ENCODE measurements at regions not wholly inside any gene's neighbourhood (a gene's known extent, or its start where the extent isn't known, plus 50 kb on each side); places are given as distances from the start of the nearest gene placed in this dataset.
"Not testable (repeated sequence)": the region's sequence is repeated elsewhere in the genome, so short reads cannot be mapped to it uniquely, and the experiment has no call there.

DNA sequence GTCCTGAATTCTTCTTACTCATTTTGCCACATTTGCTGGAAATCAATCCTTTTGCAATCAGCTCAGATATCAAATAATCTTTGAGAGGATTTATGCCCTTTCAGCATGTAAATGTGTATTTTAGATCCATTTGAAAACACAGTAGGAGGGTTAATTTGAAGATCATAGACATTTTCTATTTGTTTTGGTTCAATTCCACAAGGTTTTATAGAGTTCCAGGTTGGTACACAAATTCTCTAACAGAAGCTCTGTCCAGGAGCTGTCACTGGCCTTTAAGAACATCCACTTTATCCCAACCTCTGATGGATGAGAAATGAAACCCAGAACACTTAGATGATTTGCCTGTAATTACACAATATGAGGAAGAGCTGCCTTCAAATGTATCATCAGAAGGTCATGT is 157.3 kb upstream of the CHAC2 start:
- no peak overlapping the region for H3K27ac ChIP-seq
- H3K36me3 ChIP-seq, result no peaks in the 10 kb centered on the region
- H3K4me3 ChIP-seq, result no peak overlapping the region
- no peaks in the 10 kb centered on the region for H3K9me3 ChIP-seq
- no peaks in the 10 kb centered on the region for H3K27me3 ChIP-seq
- TF ChIP-seq, protein P1, sequence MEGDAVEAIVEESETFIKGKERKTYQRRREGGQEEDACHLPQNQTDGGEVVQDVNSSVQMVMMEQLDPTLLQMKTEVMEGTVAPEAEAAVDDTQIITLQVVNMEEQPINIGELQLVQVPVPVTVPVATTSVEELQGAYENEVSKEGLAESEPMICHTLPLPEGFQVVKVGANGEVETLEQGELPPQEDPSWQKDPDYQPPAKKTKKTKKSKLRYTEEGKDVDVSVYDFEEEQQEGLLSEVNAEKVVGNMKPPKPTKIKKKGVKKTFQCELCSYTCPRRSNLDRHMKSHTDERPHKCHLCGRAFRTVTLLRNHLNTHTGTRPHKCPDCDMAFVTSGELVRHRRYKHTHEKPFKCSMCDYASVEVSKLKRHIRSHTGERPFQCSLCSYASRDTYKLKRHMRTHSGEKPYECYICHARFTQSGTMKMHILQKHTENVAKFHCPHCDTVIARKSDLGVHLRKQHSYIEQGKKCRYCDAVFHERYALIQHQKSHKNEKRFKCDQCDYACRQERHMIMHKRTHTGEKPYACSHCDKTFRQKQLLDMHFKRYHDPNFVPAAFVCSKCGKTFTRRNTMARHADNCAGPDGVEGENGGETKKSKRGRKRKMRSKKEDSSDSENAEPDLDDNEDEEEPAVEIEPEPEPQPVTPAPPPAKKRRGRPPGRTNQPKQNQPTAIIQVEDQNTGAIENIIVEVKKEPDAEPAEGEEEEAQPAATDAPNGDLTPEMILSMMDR (IDR thresholded peaks at IDR 0.05), result no peak
- no peak for TF ChIP-seq POLR2A (IDR thresholded peaks at IDR 0.05)
- H3K4me1 ChIP-seq, result no peaks in the 10 kb centered on the region
- DNase-seq, result no peak

DNA sequence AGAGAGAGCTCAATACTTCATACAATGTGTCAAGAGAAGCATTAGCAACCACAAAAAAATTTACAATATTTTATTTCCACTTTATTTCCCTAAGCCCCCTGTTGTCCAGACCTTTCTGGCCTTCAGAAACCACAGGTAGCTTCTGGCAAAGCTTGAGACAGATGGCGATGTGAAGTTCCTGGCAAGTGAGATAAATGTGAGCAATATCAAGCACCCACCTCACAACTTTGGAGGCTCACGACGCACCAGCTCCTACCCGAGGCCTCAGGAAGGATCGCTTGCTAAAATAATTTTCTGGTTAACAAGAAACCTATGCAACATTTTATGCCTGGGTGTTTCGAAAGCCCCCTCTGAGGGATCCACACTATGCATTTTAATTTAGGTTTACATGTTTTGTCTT is 158.1 kb upstream of the CHAC2 start:
- no peaks in the 10 kb centered on the region for H3K9me3 ChIP-seq
- DNase-seq, result no peak
- TF ChIP-seq POLR2A (IDR thresholded peaks at IDR 0.05), result no peak
- TF ChIP-seq, protein P1 (IDR thresholded peaks at IDR 0.05), result no peak
- no peaks in the 10 kb centered on the region for H3K27me3 ChIP-seq
- H3K36me3 ChIP-seq, result no peaks in the 10 kb centered on the region
- H3K4me1 ChIP-seq, result no peaks in the 10 kb centered on the region
- H3K27ac ChIP-seq, result no peak overlapping the region
- H3K4me3 ChIP-seq, result no peak overlapping the region

DNA sequence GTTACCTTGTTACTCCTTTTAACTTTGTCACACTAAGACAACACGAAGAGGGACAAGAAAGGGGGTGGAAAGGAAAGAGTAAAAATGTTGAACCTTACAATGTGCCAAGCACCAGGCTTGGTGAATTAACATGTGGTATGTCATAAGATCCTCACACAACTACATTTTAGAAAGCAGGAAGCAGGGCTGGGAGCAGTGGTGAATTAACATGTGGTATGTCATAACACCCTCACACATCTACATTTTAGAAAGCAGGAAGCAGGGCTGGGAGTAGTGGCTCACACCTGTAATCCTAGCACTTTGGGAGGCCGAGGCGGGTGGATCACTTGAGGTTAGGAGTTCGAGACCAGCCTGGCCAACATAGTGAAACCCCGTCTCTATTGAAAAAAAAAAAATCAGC is 159.3 kb upstream of the CHAC2 start:
- TF ChIP-seq, protein P1 (IDR thresholded peaks at IDR 0.05), result no peak
- no peak for TF ChIP-seq POLR2A (IDR thresholded peaks at IDR 0.05)
- no peak overlapping the region for H3K4me3 ChIP-seq
- no peak for DNase-seq

DNA sequence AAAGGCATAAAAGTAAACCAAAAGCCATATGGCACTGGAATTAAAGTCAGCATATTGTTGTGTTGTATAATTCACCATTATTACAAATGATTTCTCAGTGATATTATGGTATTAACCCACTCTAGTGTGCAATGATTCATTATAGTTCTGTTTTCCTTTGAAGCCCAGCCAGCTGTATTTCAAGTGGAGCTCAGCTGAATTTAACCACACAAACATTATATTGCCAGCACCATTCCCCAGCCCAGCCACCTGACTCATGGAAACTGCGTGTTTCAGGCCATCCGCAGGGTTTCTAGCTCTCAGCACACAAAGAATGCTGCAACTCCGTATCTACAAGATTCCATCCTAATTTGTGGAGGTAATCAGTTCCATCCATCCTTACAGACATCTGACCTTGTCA is 166.8 kb upstream of the CHAC2 start:
- H3K27ac ChIP-seq, result no peak overlapping the region
- no peaks in the 10 kb centered on the region for H3K4me1 ChIP-seq
- no peaks in the 10 kb centered on the region for H3K27me3 ChIP-seq
- H3K36me3 ChIP-seq, result no peaks in the 10 kb centered on the region
- no peak for DNase-seq
- H3K9me3 ChIP-seq, result no peaks in the 10 kb centered on the region
- no peak overlapping the region for H3K4me3 ChIP-seq
- no peak for TF ChIP-seq POLR2A (IDR thresholded peaks at IDR 0.05)
- TF ChIP-seq, protein P1 (IDR thresholded peaks at IDR 0.05), result no peak

More for the DNA sequence above, 159.3 kb upstream of the CHAC2 start:
- H3K27ac ChIP-seq, result no peak overlapping the region
- no peaks in the 10 kb centered on the region for H3K4me1 ChIP-seq
- H3K27me3 ChIP-seq, result no peaks in the 10 kb centered on the region
- no peaks in the 10 kb centered on the region for H3K36me3 ChIP-seq
- H3K9me3 ChIP-seq, result no peaks in the 10 kb centered on the region

DNA sequence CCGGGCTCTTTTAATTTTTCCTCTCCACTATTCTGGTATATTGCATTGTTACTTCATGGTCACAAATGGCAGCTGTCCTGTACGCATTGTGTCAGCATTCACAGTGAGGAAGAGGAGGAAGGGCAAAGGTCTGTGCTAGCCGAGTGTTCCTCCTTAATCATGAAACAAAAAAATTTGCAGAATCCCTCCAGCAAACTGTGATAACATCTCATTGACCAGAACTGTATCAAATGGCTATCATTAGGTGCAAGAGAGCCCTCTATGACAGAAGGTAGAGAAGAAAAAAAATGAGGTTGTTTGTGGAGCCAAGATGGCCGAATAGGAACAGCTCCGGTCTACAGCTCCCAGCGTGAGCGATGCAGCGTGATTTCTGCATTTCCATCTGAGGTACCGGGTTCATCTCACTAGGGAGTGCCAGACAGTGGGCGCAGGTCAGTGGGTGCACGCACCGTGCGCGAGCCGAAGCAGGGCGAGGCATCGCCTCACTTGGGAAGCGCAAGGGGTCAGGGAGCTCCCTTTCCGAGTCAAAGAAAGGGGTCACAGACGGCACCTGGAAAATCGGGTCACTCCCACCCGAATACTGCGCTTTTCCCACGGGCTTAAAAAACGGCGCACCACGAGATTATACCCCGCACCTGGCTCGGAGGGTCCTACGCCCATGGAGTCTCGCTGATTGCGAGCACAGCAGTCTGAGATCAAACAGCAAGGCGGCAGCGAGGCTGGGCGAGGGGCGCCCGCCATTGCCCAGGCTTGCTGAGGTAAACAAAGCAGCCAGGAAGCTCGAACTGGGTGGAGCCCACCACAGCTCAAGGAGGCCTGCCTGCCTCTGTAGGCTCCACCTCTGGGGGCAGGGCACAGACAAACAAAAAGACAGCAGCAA is 180.6 kb upstream of the CHAC2 start:
- not testable (repeated sequence) for H3K27ac ChIP-seq, H3K4me3 ChIP-seq, H3K9me3 ChIP-seq, H3K36me3 ChIP-seq, H3K27me3 ChIP-seq, DNase-seq, H3K4me1 ChIP-seq

DNA sequence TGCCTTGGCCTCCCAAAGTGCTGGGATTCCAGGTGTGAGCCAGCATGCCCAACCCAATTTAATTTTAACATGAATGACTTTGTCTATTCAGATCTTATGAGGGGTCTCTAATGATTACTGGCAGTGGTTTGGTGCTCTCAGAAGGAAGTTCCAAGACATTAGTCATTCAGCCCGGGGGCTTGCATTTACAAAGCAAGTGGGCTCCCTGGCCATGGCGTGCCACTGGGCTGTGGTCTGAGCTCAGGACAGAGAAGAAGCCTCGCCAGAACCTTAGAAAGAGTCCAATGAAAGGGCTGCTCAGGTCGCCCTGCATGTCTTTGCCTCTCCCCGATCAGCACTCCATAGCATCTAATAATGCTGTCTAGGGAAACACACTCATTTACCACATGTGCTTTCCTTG is 182.6 kb upstream of the CHAC2 start:
- no peaks in the 10 kb centered on the region for H3K4me1 ChIP-seq

More for the DNA sequence above, 182.6 kb upstream of the CHAC2 start:
- DNase-seq, result no peak
- no peaks in the 10 kb centered on the region for H3K9me3 ChIP-seq
- H3K4me3 ChIP-seq, result no peak overlapping the region
- no peak for TF ChIP-seq POLR2A (IDR thresholded peaks at IDR 0.05)
- TF ChIP-seq, protein P1 (IDR thresholded peaks at IDR 0.05), result no peak
- H3K36me3 ChIP-seq, result no peaks in the 10 kb centered on the region
- no peak overlapping the region for H3K27ac ChIP-seq
- no peaks in the 10 kb centered on the region for H3K27me3 ChIP-seq

All from Peyer's patch (tissue), 4 donors.